ENCODE measurements at regions not wholly inside any gene's neighbourhood (a gene's known extent, or its start where the extent isn't known, plus 50 kb on each side); places are given as distances from the start of the nearest gene placed in this dataset.

GRCh38 chr2:217722883-217723472 is 279.8 kb downstream of the TNS1 start:
- DNase-seq (ENCODE audit: low read depth), result no peak

- no peak for DNase-seq (ENCODE audit: low read depth)
Observed at GRCh38 chr2:217717646-217718045, 285.1 kb downstream of the TNS1 start.

- DNase-seq (ENCODE audit: low read depth), result no peak
Observed at GRCh38 chr2:217715484-217715883, 287.3 kb downstream of the TNS1 start.

GRCh38 chr2:217714287-217714751 is 288.5 kb downstream of the TNS1 start:
- DNase-seq (ENCODE audit: low read depth), result no peak

GRCh38 chr2:217713395-217714286 is 289.2 kb downstream of the TNS1 start:
- peak; percentile 69 for DNase-seq (ENCODE audit: low read depth)

GRCh38 chr2:217712431-217712830 is 290.4 kb downstream of the TNS1 start:
- no peak for DNase-seq (ENCODE audit: low read depth)

GRCh38 chr2:217711188-217711587 is 291.6 kb downstream of the TNS1 start:
- no peak for DNase-seq (ENCODE audit: low read depth)

GRCh38 chr2:217710211-217710765 is 292.5 kb downstream of the TNS1 start:
- DNase-seq (ENCODE audit: low read depth), result no peak

GRCh38 chr2:217709478-217710210 is 293.2 kb downstream of the TNS1 start:
- DNase-seq (ENCODE audit: low read depth), result no peak

GRCh38 chr2:217707131-217707611 is 295.6 kb downstream of the TNS1 start:
- DNase-seq (ENCODE audit: low read depth), result no peak

- DNase-seq (ENCODE audit: low read depth), result no peak
Observed at GRCh38 chr2:217706513-217706912, 296.3 kb downstream of the TNS1 start.

- no peak for DNase-seq (ENCODE audit: low read depth)
Observed at GRCh38 chr2:217706095-217706494, 296.7 kb downstream of the TNS1 start.

GRCh38 chr2:217705461-217705860 is 297.3 kb downstream of the TNS1 start:
- DNase-seq (ENCODE audit: low read depth), result no peak

- no peak for DNase-seq (ENCODE audit: low read depth)
Observed at GRCh38 chr2:217703999-217704398, 298.8 kb downstream of the TNS1 start.

GRCh38 chr2:217703102-217703501 is 299.7 kb downstream of the TNS1 start:
- no peak for DNase-seq (ENCODE audit: low read depth)

GRCh38 chr2:217701622-217702021 is 301.2 kb downstream of the TNS1 start:
- no peak for DNase-seq (ENCODE audit: low read depth)

GRCh38 chr2:217698691-217699090 is 304.1 kb downstream of the TNS1 start:
- no peak for DNase-seq (ENCODE audit: low read depth)

- no peak for DNase-seq (ENCODE audit: low read depth)
Observed at GRCh38 chr2:217695033-217695520, 307.7 kb downstream of the TNS1 start.

- DNase-seq (ENCODE audit: low read depth), result no peak
Observed at GRCh38 chr2:217694291-217694690, 308.5 kb downstream of the TNS1 start.

- DNase-seq (ENCODE audit: low read depth), result no peak
Observed at GRCh38 chr2:217693363-217693762, 309.4 kb downstream of the TNS1 start.

GRCh38 chr2:217691920-217692666 is 310.7 kb downstream of the TNS1 start:
- DNase-seq (ENCODE audit: low read depth), result no peak
